Bronchial epithelial cell (primary cell): ENCODE measurements at regions not wholly inside any gene's neighbourhood (a gene's known extent, or its start where the extent isn't known, plus 50 kb on each side); places are given as distances from the start of the nearest gene placed in this dataset.

Experiments
- DNase-seq: peaks from one replicate; pipeline ENCODE4 v3.0.0-alpha.2; 2010; ENCODE audit warnings: low read depth
- FAIRE-seq: peaks from 2 replicates; lab custom pipeline; 2011; peaks lifted over from hg19 to GRCh38; lab: Jason Lieb, UNC
- H3K27me3 ChIP-seq: 2 replicates; pipeline ENCODE4 v1.5.1; 2011; ENCODE audit warnings: low read length; ENCODE audit not compliant: control insufficient read depth, insufficient read depth
- H3K36me3 ChIP-seq: 2 replicates; pipeline ENCODE4 v1.5.1; 2011; ENCODE audit warnings: low read length; ENCODE audit not compliant: control insufficient read depth, insufficient read depth
- H3K4me3 ChIP-seq: 2 replicates; pipeline ENCODE4 v1.5.1; 2011; ENCODE audit warnings: mild to moderate bottlenecking, low read depth, low read length, control low read depth
- CTCF ChIP-seq: IDR thresholded peaks from 2 replicates; pipeline ENCODE4 v1.5.1; 2011; ENCODE audit warnings: mild to moderate bottlenecking, moderate library complexity, low read length, control low read depth, inconsistent platforms; ENCODE audit not compliant: insufficient read depth, severe bottlenecking

- Histone ChIP-seq H3K4me3 (no peak overlapping the region), H3K27me3 (no peaks in the 10 kb centered on the region), H3K36me3 (no peaks in the 10 kb centered on the region)
- TF ChIP-seq CTCF: no peak
- FAIRE-seq: no peak
- DNase-seq: no peak
These were observed 383.6 kb downstream of the KCNJ2 start for GRCh38 chr17:70552982-70553334.

GRCh38 chr17:70555723-70556122 is 386.4 kb downstream of the KCNJ2 start:
- no peak for TF ChIP-seq CTCF
- no peak for FAIRE-seq

GRCh38 chr17:70558821-70559220 is 389.5 kb downstream of the KCNJ2 start:
- TF ChIP-seq CTCF: no peak
- no peak overlapping the region for H3K4me3 ChIP-seq
- H3K36me3 ChIP-seq: no peaks in the 10 kb centered on the region
- DNase-seq: no peak
- no peaks in the 10 kb centered on the region for H3K27me3 ChIP-seq
- FAIRE-seq: no peak

More at GRCh38 chr17:70555723-70556122, 386.4 kb downstream of the KCNJ2 start:
- DNase-seq: no peak
- no peaks in the 10 kb centered on the region for H3K27me3 ChIP-seq
- no peaks in the 10 kb centered on the region for H3K36me3 ChIP-seq
- no peak overlapping the region for H3K4me3 ChIP-seq

- Histone ChIP-seq H3K4me3 (no peak overlapping the region), H3K36me3 (no peaks in the 10 kb centered on the region), H3K27me3 (no peaks in the 10 kb centered on the region)
- FAIRE-seq: no peak
- no peak for TF ChIP-seq CTCF
- no peak for DNase-seq
These were observed 391.1 kb downstream of the KCNJ2 start for GRCh38 chr17:70560471-70560870.

- no peak overlapping the region for H3K4me3 ChIP-seq
- FAIRE-seq (no peak), DNase-seq (no peak)
- H3K27me3 ChIP-seq: no peaks in the 10 kb centered on the region
- TF ChIP-seq CTCF: no peak
- H3K36me3 ChIP-seq: no peaks in the 10 kb centered on the region
These were observed 392.8 kb downstream of the KCNJ2 start for GRCh38 chr17:70562137-70562536.

GRCh38 chr17:70563281-70563820 is 394.0 kb downstream of the KCNJ2 start:
- FAIRE-seq (no peak), DNase-seq (no peak)
- no peak overlapping the region for H3K4me3 ChIP-seq
- no peaks in the 10 kb centered on the region for H3K36me3 ChIP-seq
- H3K27me3 ChIP-seq: no peaks in the 10 kb centered on the region
- TF ChIP-seq CTCF: no peak
